ENCODE measurements at regions not wholly inside any gene's neighbourhood (a gene's known extent, or its start where the extent isn't known, plus 50 kb on each side); places are given as distances from the start of the nearest gene placed in this dataset.

DNA sequence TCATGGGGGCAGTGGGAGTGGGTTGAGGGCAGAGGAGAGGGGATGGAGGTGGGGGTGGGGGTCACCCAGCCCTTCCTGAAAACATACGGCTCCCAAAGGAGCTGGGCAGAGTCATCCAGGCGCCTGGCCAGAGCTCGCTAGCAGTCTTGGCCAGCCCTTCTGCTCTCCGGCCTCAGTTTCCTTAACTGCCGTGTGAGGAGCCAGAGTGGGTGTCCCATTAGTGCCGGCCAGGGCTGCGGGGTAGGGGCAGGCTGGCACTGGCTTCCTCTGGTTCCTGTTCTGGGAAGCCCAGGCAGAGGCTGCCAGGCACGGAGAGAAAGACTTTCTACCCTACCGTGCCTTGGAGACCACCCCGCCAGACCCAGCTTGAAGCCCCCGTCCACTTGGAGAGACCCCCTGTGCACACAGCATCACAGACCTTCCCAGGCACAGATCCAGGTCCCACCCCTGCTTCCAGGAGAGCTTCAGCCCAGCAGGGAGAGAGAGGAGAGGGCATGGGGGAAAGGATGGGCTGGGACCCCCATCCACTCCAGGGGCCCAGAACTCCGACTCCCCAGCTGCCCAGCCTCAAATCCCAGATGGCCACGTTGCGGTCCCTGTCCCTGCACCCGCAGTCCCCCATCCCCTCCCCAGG, 93.3 kb downstream of the RFLNA start:
- H3K4me3 Mint-ChIP-seq = peak overlapping the region; percentile 38 to 63; a peak in 4 of 5 replicates
- no peaks in the 10 kb centered on the region for H3K9me3 Mint-ChIP-seq
- Histone ChIP-seq H4K8ac (replicated peaks; ENCODE audit: insufficient read length, low read depth, low read length) (no peak overlapping the region), H2BK5ac (ENCODE audit: insufficient read length, low read length) (no peak overlapping the region), H3K14ac (ENCODE audit: insufficient read depth, low read length) (peak overlapping the region; percentile 17; the same call in 1 of the 2 replicates), H3K27me3 (ENCODE audit: insufficient read depth, low read length) (no peaks in the 10 kb centered on the region), H4K20me1 (ENCODE audit: control insufficient read depth, insufficient read depth, insufficient read length) (no peaks in the 10 kb centered on the region), H3K4me2 (ENCODE audit: insufficient read depth, insufficient read length, low read length) (no peak overlapping the region), H2BK12ac (ENCODE audit: insufficient read length, low read depth, low read length) (no peak overlapping the region), H2BK15ac (ENCODE audit: low read depth, low read length) (no peak overlapping the region), H3K23ac (ENCODE audit: insufficient read length, low read depth, low read length) (no peak overlapping the region), H2BK120ac (ENCODE audit: low read depth, low read length, poor library complexity, severe bottlenecking) (no peak overlapping the region), H3K56ac (ENCODE audit: insufficient read length, low read depth, low read length) (no peak overlapping the region), H3T11ph (ENCODE audit: low read length) (no peak overlapping the region), H4K5ac (ENCODE audit: insufficient read length, low read depth, low read length) (no peak overlapping the region), H2AFZ (ENCODE audit: low read length) (no peak overlapping the region), H3K9me3 (ENCODE audit: control insufficient read depth, low read depth, low read length) (no peaks in the 10 kb centered on the region), H3K27ac (ENCODE audit: insufficient read length, low read depth, low read length) (no peak overlapping the region), H3K18ac (ENCODE audit: insufficient read length, low read depth, low read length) (no peak overlapping the region), H3K4me1 (ENCODE audit: insufficient read depth, low read length) (no peaks in the 10 kb centered on the region), H4K91ac (ENCODE audit: insufficient read length, low read depth, low read length) (no peak overlapping the region), H3K4ac (ENCODE audit: low read depth, low read length) (no peak overlapping the region), H3K79me1 (ENCODE audit: insufficient read depth, low read depth, low read length, poor library complexity, severe bottlenecking) (no peaks in the 10 kb centered on the region), H3K23me2 (ENCODE audit: insufficient read length, low read depth, low read length, poor library complexity, severe bottlenecking) (no peaks in the 10 kb centered on the region), H3K9ac (ENCODE audit: extremely low read depth, insufficient read length, low read length) (no peak overlapping the region), H2AK5ac (ENCODE audit: insufficient read length, low read length) (no peak overlapping the region), H2BK20ac (ENCODE audit: low read depth, low read length, poor library complexity, severe bottlenecking) (no peak overlapping the region), H3K79me2 (ENCODE audit: insufficient read depth, low read length) (no peaks in the 10 kb centered on the region)
- no peak for DNase-seq
- H3K27ac Mint-ChIP-seq = no peak overlapping the region
- TF ChIP-seq, protein P1, sequence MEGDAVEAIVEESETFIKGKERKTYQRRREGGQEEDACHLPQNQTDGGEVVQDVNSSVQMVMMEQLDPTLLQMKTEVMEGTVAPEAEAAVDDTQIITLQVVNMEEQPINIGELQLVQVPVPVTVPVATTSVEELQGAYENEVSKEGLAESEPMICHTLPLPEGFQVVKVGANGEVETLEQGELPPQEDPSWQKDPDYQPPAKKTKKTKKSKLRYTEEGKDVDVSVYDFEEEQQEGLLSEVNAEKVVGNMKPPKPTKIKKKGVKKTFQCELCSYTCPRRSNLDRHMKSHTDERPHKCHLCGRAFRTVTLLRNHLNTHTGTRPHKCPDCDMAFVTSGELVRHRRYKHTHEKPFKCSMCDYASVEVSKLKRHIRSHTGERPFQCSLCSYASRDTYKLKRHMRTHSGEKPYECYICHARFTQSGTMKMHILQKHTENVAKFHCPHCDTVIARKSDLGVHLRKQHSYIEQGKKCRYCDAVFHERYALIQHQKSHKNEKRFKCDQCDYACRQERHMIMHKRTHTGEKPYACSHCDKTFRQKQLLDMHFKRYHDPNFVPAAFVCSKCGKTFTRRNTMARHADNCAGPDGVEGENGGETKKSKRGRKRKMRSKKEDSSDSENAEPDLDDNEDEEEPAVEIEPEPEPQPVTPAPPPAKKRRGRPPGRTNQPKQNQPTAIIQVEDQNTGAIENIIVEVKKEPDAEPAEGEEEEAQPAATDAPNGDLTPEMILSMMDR (conservative IDR thresholded peaks at IDR 0.05) = no peak
- peaks cover 4 to 26% (median 18%) of the 10 kb centered on the region in 3 experiments; a peak in 5 of 7 replicates for H3K36me3 Mint-ChIP-seq (ENCODE audit: insufficient read depth in 1 of 3, low read depth in 3 of 3)
- H3K27me3 Mint-ChIP-seq (ENCODE audit: low read depth) = no peaks in the 10 kb centered on the region; the same call in 1 of the 2 replicates
- no CpG with 5 or more reads among the region's 15 CpGs for WGBS (ENCODE audit: extremely low coverage, insufficient read length, low lambda C conversion rate)
- H3K4me1 Mint-ChIP-seq = peaks cover 12 to 19% of the 10 kb centered on the region in 2 experiments

Data from H9 (cell line).